GM12865 (cell line): ENCODE measurements at regions not wholly inside any gene's neighbourhood (a gene's known extent, or its start where the extent isn't known, plus 50 kb on each side); places are given as distances from the start of the nearest gene placed in this dataset.

Experiments
- DNase-seq: peaks from one replicate; pipeline ENCODE4 v3.0.0; 2010; ENCODE audit warnings: low read depth
- H3K4me3 ChIP-seq: 2 replicates; pipeline ENCODE4 v1.5.1; 2011; ENCODE audit warnings: mild to moderate bottlenecking, low read depth, low read length, control low read depth
- CTCF ChIP-seq: IDR thresholded peaks from 2 replicates; pipeline ENCODE4 v1.5.1; 2011; ENCODE audit warnings: low read length, control low read depth, low read depth, inconsistent platforms; ENCODE audit not compliant: insufficient read depth; ENCODE audit errors: missing control alignments

DNA sequence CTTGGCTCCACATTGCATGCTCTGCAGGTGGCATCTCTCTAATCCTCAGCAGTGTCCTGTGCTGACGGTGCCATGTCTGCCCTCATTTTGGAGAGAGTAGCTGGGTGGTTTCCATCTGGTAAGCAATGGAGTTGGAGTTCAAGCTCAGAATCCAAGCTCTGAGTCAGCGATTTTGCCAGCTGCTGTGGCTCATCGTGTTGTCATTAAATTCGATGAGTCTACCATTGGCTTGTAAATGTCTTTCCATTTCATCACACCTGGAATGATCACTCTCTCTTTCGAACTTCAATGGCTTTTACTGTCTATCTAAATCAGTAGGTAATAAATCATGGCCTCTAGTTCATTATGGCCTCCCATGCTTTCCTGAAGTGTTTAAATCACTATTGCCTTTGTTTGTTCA lies 378.5 kb upstream of the TSHZ2 start:
- no peak for TF ChIP-seq CTCF
- no peak overlapping the region for H3K4me3 ChIP-seq
- no peak for DNase-seq

DNA sequence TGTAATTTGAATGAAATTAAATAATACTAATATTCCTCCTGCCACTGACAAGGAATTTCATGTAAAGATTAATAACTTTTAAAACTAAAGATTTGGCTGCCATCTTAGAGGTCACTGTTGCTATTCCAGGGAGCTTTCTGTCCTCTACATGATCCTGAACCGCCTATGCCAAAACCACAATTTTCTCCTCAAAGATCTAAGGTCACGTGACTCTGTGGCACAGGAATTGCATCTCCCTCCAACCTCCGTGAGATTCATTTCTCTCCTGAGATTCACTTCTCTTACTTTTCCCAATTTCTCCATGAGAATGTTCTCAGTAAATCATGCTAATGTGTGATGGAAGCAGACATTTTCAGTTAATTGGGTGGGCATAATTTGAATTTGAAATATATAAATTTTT lies 379.6 kb upstream of the TSHZ2 start:
- no peak for TF ChIP-seq CTCF
- DNase-seq: no peak
- H3K4me3 ChIP-seq: no peak overlapping the region

DNA sequence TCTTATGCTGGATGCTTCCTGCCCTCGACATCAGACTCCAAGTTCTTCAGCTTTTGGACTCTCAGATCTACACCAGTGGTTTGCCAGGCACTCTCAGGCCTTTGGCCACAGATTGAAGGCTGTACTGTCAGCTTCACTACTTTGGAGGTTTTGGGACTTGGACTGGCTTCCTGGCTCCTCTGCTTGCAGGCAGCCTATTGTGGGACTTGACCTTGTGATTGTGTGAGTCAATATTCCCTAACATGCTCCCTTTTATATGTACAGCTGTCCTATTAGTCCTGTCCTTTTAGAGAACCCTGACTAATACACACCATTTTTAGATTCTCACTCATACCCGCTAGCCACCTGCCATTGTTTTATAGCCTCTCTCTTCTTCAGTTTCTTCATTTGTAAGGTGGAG lies 382.1 kb upstream of the TSHZ2 start:
- no peak for DNase-seq
- no peak overlapping the region for H3K4me3 ChIP-seq
- TF ChIP-seq CTCF: no peak

DNA sequence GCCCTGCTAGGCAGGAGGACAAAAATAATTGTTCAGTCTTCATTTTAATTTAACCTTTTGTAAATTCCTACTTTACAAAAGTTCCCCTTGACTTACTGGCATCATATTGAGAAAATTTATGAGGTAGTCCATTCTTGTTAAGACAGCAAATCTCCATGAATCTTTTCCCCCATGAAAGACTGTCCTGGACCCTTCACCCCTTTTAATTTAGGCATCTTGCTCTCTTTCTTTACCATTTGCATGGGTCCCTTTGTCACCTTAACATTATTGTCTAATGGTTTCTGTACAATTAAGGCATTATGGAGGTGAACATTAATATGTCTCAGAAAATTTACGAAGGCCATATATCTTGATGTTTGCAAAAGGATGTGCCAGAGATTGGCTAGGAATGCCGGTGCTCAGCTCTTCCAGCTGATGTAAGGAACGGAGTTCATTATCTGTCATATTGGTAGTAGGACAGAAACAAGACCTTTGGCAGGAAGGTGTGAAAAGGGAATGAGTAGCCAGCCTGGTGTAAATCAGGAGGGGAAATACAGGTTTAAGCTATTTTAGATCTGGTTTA lies 382.8 kb upstream of the TSHZ2 start:
- no peak for DNase-seq
- H3K4me3 ChIP-seq: no peak overlapping the region
- TF ChIP-seq CTCF: no peak

GRCh38 chr20:52586660-52587059 lies 385.5 kb upstream of the TSHZ2 start:
- no peak overlapping the region for H3K4me3 ChIP-seq
- no peak for DNase-seq
- TF ChIP-seq CTCF: no peak

DNA sequence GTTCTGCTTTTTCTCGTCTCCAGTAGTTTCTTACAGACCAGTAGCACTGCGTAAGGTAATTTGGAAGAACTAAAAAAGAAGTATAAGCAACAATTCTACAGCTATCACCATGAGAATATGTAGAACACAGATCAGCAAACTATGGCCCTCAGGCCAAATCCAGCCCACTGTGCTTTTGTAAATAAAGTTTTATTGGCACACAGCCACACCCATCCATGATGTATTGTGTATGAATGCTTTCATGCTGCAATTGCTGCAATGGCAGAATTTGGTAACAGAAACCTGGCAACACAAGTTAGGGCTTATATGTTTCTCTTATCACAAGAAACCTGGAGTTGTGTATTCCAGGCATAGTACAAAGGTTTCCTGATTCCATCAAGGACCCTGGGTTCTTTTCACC lies 386.8 kb upstream of the TSHZ2 start:
- H3K4me3 ChIP-seq: no peak overlapping the region
- TF ChIP-seq CTCF: no peak

GRCh38 chr20:52578559-52578958 lies 387.0 kb upstream of the ZFP64 start:
- no peak for TF ChIP-seq CTCF
- no peak for DNase-seq
- H3K4me3 ChIP-seq: no peak overlapping the region

More for the DNA sequence above, 386.8 kb upstream of the TSHZ2 start:
- DNase-seq: no peak
